SK-N-MC (cell line): ENCODE measurements at regions not wholly inside any gene's neighbourhood (a gene's known extent, or its start where the extent isn't known, plus 50 kb on each side); places are given as distances from the start of the nearest gene placed in this dataset.
"Not testable (repeated sequence)": the region's sequence is repeated elsewhere in the genome, so short reads cannot be mapped to it uniquely, and the experiment has no call there.

Experiments used
- DNase-seq: peaks from one replicate; pipeline ENCODE4 v3.0.0-alpha.2; 2011; ENCODE audit warnings: low read depth, low spot score
- H3K27ac ChIP-seq: fragments of 200-600 bp; sonication (generic); 2 replicates; pipeline ENCODE4 v1.5.1; 2016; ENCODE audit warnings: mixed run types
- H3K36me3 ChIP-seq: fragments of 200-600 bp; sonication (generic); 2 replicates; pipeline ENCODE4 v1.6.1; 2017; ENCODE audit warnings: antibody characterized with exemption, low read length, mixed read lengths; ENCODE audit not compliant: insufficient read depth
- H3K4me3 ChIP-seq: fragments of 200-600 bp; sonication (generic); 2 replicates; pipeline ENCODE4 v1.5.1; 2016
- H3K9ac ChIP-seq: fragments of 200-600 bp; sonication (generic); 2 replicates; pipeline ENCODE4 v1.8.0; 2017; ENCODE audit warnings: mixed run types, mixed read lengths; ENCODE audit not compliant: insufficient read length
- H3K9me3 ChIP-seq: fragments of 200-600 bp; sonication (generic); 2 replicates; pipeline ENCODE4 v1.6.1; 2017; ENCODE audit warnings: low read depth, mild to moderate bottlenecking, antibody characterized with exemption, low read length, moderate library complexity, mixed read lengths
- EZH2 ChIP-seq: fragments of 200-600 bp; sonication (generic); IDR thresholded peaks from one replicate; pipeline ENCODE4 v1.6.1; 2017; ENCODE audit warnings: antibody characterized with exemption
- FOXP2 ChIP-seq: optimal IDR thresholded peaks from 2 replicates; pipeline ENCODE3; 2011; ENCODE audit warnings: mild to moderate bottlenecking, moderate library complexity; ENCODE audit not compliant: insufficient read depth; ENCODE audit errors: extremely low read length, control extremely low read depth
- POLR2AphosphoS5 ChIP-seq: IDR thresholded peaks from 2 replicates; pipeline ENCODE4 v1.6.1; 2012; ENCODE audit warnings: mild to moderate bottlenecking, low read depth, low read length, borderline replicate concordance

DNA sequence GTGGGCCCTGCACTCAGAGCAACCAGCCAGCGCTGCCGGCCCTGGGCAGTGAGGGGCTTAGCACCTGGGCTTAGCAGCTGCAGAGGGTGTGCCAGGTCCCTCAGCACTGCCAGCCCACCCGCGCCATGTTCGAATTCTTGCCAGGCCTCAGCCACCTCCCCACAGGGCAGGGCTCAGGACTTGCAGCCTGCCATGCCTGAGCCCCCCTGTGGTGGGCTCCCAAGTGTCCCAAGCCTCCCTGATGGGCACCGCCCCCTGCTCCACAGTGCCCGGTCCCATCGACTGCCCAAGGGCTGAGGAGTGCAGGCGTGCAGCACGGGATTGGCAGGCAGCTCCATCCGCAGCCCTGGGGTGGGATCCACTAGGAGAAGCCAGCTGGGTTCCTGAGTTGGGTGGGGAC is 98.0 kb upstream of the NID2 start:
- DNase-seq, result no peak
- H3K9me3 ChIP-seq, result no peaks in the 10 kb centered on the region
- no peak overlapping the region for H3K4me3 ChIP-seq
- no peak overlapping the region for H3K9ac ChIP-seq
- TF ChIP-seq EZH2, result no peak
- no peak for TF ChIP-seq POLR2AphosphoS5
- TF ChIP-seq FOXP2, result no peak
- no peaks in the 10 kb centered on the region for H3K36me3 ChIP-seq
- H3K27ac ChIP-seq, result no peak overlapping the region

DNA sequence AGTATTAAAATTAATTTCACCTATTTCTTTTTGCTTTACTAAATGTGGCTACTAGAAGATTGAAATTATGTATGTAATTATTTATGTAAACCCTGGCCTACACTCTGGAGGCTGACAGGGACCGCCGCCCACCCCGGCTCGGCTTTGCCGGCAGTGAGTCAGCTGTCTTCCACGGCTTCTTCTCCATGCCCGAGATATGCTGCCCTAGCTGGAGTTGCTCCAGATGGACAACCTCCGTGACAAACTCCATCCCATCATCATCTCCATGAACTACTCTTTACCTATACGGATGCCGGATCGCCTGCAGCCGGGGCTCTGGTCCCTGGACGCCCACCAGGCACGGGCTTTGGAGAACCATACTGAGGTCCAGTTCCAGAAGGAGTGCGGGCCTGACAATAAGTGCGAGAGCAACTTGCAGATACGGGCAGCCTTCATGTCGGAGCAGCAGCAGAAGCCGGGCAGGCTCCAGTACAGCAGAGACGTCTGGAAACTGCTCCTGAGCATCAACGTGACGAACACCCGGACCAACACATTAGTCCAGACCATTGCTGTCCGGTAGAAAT is 86.9 kb upstream of the NID2 start:
- no peak overlapping the region for H3K4me3 ChIP-seq
- H3K9me3 ChIP-seq, result no peaks in the 10 kb centered on the region
- H3K36me3 ChIP-seq, result no peaks in the 10 kb centered on the region
- no peak for DNase-seq
- no peak for TF ChIP-seq FOXP2
- TF ChIP-seq POLR2AphosphoS5, result no peak
- TF ChIP-seq EZH2, result no peak
- no peak overlapping the region for H3K27ac ChIP-seq
- H3K9ac ChIP-seq, result no peak overlapping the region

GRCh38 chr14:52154992-52155650 is 86.3 kb upstream of the NID2 start:
- no peaks in the 10 kb centered on the region for H3K36me3 ChIP-seq
- H3K27ac ChIP-seq, result no peak overlapping the region
- no peak overlapping the region for H3K4me3 ChIP-seq
- no peaks in the 10 kb centered on the region for H3K9me3 ChIP-seq
- DNase-seq, result no peak
- no peak overlapping the region for H3K9ac ChIP-seq
- TF ChIP-seq FOXP2 (no peak), EZH2 (no peak), POLR2AphosphoS5 (no peak)

DNA sequence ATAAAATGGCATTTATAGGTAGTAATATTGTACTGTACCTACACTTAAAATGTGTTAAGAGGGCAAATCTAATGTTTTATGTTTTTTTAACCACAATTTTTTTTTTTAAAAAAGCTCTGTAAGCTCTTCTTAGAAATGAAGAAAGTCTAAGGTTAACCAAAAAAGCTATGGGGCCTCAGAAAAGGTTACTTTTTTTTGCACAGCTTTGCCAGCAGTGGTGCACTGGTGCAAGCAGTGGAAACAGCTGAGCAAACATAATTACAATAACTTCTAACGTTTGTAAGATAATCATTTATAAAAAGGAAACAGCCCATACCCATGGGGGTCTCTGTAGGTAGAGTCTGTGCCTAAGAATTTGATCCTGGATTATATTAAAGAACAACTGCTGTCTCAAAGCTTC is 85.1 kb upstream of the NID2 start:
- DNase-seq, result no peak
- H3K4me3 ChIP-seq, result no peak overlapping the region
- no peak for TF ChIP-seq EZH2
- no peak for TF ChIP-seq FOXP2
- TF ChIP-seq POLR2AphosphoS5, result no peak
- H3K27ac ChIP-seq, result no peak overlapping the region
- H3K9me3 ChIP-seq, result no peaks in the 10 kb centered on the region
- H3K9ac ChIP-seq, result no peak overlapping the region
- no peaks in the 10 kb centered on the region for H3K36me3 ChIP-seq

GRCh38 chr14:52150162-52150561 is 81.3 kb upstream of the NID2 start:
- no peak overlapping the region for H3K4me3 ChIP-seq
- no peak for TF ChIP-seq EZH2
- TF ChIP-seq FOXP2, result no peak
- no peak for TF ChIP-seq POLR2AphosphoS5
- no peaks in the 10 kb centered on the region for H3K9me3 ChIP-seq
- H3K27ac ChIP-seq, result no peak overlapping the region
- no peak overlapping the region for H3K9ac ChIP-seq
- no peak for DNase-seq
- H3K36me3 ChIP-seq, result no peaks in the 10 kb centered on the region

- TF ChIP-seq EZH2 (no peak), FOXP2 (no peak), POLR2AphosphoS5 (no peak)
- Histone ChIP-seq H3K9ac (no peak overlapping the region), H3K9me3 (no peaks in the 10 kb centered on the region), H3K4me3 (no peak overlapping the region), H3K36me3 (no peaks in the 10 kb centered on the region), H3K27ac (no peak overlapping the region)
- no peak for DNase-seq
These were observed 79.5 kb upstream of the NID2 start for GRCh38 chr14:52148371-52148770.

DNA sequence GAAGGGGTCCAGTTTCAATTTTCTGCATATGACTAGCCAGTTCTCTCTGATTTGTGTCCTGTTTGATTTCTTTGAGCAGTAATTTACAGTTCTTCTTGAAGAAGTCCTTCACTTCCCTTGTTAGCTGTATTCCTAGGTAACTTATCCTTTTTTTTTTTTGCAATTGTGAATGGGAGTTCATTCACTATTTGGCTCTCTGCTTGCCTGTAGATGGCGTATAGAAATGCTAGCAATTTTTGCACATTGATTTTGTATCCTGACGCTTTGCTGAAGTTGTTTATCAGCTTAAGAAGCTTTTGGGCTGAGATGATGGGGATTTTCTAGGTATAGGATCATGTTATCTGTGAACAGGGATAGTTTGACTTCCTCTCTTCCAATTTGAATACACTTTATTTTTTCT is 77.6 kb upstream of the NID2 start:
- TF ChIP-seq EZH2 (no peak), POLR2AphosphoS5 (no peak), FOXP2 (no peak)
- no peaks in the 10 kb centered on the region for H3K36me3 ChIP-seq
- no peak overlapping the region for H3K4me3 ChIP-seq
- no peak overlapping the region for H3K9ac ChIP-seq
- H3K27ac ChIP-seq, result no peak overlapping the region
- no peaks in the 10 kb centered on the region for H3K9me3 ChIP-seq
- no peak for DNase-seq

DNA sequence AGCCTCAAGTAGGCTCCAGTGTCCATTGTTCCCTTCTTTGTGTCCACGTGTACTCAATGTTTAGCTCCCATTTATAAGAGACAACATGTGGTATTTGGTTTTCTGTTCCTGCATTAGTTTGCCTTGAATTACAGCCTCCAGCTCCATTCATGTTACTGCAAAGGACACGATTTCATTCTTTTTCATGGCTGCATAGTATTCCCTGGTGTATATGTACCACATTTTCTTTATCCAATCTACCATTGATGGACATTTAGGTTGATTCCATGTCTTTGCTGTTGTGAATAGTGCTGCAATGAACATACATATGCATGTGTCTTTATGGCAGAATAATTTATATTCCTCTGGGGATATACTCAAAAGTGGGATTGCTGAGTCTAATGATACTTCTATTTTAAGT is 75.2 kb upstream of the NID2 start:
- H3K9ac ChIP-seq, H3K4me3 ChIP-seq, H3K36me3 ChIP-seq, DNase-seq, H3K27ac ChIP-seq, H3K9me3 ChIP-seq: not testable (repeated sequence)

- Histone ChIP-seq H3K4me3 (no peak overlapping the region), H3K9ac (no peak overlapping the region), H3K27ac (no peak overlapping the region), H3K36me3 (no peaks in the 10 kb centered on the region), H3K9me3 (no peaks in the 10 kb centered on the region)
- DNase-seq, result no peak
- TF ChIP-seq POLR2AphosphoS5 (no peak), EZH2 (no peak), FOXP2 (no peak)
These were observed 73.6 kb upstream of the NID2 start for GRCh38 chr14:52142504-52142903.
